Fibroblast of peridontal ligament (primary cell): ENCODE measurements at regions not wholly inside any gene's neighbourhood (a gene's known extent, or its start where the extent isn't known, plus 50 kb on each side); places are given as distances from the start of the nearest gene placed in this dataset.

Experiments
- DNase-seq: peaks from one replicate; pipeline ENCODE4 v3.0.0-alpha.2; 2010; ENCODE audit errors: extremely low read depth

GRCh38 chr3:18675197-18675596 lies 250.1 kb upstream of the SATB1 start:
- no peak for DNase-seq

- DNase-seq, result no peak
Measured at GRCh38 chr3:18672561-18672960, 247.4 kb upstream of the SATB1 start.

GRCh38 chr3:18670759-18671158 lies 245.6 kb upstream of the SATB1 start:
- no peak for DNase-seq

DNA sequence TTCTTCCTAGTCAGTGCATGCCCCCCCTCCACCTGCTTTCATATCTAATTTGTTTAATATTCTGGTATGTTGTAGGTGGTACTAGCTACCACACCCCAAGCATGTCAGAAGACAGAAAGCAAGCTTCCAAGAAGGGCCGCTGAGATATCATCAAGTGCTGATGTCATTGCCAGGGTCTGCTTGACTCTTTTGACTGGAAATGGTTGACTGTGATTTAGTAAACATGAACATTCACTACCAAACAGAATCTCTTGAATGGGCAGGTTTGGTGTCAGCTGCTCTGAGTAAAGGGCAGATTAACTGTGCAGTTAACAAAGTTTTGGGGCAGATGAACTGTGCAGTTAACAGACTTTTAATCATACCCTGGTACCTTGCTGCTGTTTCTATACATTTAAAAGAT lies 244.2 kb upstream of the SATB1 start:
- no peak for DNase-seq

- DNase-seq, result no peak
Measured at GRCh38 chr3:18667552-18667951, 242.4 kb upstream of the SATB1 start.

GRCh38 chr3:18666655-18667054 lies 241.5 kb upstream of the SATB1 start:
- no peak for DNase-seq

DNA sequence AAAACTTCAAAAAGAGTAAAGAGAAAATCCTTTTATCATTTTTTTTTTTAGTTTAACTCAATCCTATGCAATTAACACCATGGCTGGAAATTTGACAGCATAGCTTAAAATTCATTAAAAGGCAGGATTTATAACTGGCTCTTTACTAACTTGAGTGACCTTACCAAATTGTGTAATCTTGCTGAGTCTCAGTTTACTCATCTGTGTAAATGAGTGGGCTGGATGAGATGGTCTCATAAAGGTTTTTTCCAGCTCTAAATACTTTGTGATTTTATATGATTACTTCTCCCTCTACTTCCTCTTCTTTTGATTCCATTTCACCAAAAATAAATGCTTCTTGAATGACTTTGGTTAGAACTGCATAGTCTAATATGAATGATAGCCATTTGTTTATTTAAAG lies 234.9 kb upstream of the SATB1 start:
- DNase-seq, result no peak

DNA sequence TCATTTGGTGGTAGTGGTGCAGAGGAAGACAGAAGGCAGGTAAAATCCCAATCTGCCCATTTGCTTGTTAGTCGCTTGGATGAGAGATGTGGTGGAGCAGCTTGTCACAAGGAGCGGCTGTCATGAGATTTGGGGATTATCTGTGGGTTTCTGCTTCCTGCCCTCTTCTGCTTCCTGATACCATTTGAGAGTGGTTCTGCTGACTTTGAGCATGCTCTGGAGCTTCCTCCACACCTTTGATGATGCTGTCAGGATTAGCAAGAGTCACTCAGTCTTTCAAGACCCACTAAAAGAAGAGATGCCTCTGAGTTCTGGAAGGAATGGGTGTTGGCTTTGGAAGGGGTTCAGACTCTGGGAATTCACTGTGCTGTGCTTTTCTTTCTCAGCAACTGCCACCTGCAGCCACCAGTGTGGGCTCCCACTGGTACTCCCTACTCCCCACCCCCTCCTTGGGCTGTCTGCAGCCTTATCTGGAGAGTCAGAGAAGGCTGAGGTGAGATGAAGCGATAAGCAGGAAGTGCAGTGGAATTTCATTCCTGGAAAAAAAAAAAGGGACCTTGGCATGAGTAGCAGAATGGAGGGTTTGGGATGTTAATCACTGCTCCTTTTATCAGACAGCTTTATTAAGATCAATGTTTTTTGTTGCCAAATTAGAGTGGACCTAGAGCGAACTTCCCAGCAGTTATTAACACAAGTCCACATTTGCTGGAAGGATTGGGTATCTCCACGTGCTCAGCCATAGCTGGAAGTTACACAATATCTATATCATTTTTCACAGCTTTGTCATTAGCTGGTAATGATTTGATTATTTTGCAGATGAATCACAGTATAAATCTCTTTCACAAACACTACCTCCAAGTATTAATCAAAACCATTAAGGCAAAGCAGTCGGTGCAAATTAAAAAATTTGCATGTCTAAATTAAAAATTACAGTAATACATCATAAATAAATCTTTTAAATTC lies 233.0 kb upstream of the SATB1 start:
- DNase-seq, result no peak

GRCh38 chr3:18656866-18657265 lies 231.7 kb upstream of the SATB1 start:
- DNase-seq, result no peak

- no peak for DNase-seq
Measured at GRCh38 chr3:18656410-18656809, 231.3 kb upstream of the SATB1 start.

GRCh38 chr3:18655827-18656226 lies 230.7 kb upstream of the SATB1 start:
- no peak for DNase-seq

DNA sequence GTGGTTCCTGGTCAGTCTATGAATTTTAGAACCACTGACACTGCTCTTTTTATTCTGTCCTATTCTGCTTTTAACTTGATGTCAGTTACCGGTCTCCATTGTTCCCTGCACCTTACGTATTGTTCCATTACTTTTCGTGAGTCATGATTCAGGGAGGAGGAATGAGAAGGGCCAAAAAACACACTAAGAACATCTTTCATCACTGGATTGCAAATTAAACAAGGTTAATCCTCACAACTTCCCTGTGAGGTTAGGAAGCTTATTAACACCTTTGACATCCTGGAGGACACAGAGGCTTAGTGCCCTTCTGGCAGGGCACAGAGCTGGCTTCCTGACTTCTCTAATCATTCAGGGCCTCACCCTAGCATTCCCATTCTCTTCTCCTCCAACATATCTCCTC lies 227.6 kb upstream of the SATB1 start:
- DNase-seq, result no peak

- DNase-seq, result no peak
Measured at GRCh38 chr3:18650731-18651130, 225.6 kb upstream of the SATB1 start.

GRCh38 chr3:18649666-18650363 lies 224.7 kb upstream of the SATB1 start:
- no peak for DNase-seq

GRCh38 chr3:18648868-18649462 lies 223.8 kb upstream of the SATB1 start:
- no peak for DNase-seq

DNA sequence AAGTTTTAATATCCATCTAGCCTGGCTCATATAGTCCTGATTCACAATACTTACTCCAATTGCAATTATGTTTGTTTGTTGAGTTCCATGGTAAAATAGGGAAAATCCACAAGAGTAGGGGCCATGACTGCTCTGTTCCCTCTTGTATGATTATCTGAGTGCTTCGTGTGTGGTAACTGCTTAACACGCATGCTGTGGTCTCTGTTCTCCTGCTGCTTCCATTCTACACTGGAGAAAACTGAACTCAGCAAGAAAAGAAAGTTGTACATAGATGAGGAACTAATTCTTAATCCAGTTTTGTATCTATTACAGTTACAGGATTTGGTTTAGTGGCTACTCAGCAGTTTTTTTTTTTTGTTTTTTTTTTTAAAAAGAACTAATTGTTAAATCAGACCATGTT lies 223.0 kb upstream of the SATB1 start:
- DNase-seq, result no peak

GRCh38 chr3:18645619-18646018 lies 220.5 kb upstream of the SATB1 start:
- DNase-seq, result no peak

DNA sequence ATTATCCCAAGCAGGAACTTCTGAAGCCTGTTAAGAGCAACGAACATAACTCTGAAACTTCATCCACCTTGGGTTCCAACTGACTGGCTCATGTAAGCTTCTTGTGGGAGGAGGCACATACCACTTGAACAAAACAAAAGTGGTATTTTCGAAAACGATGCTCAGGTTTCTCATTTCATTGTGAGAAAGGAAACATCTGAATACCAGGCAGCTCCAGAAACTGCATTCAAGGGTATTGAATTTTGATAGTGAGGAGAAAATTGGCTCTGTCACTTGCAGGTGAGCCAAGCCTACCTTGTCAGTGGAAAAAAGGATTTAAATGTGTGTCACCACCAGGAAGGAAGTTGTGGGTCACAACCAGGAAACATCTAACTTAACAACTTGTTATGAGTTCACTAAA lies 218.1 kb upstream of the SATB1 start:
- DNase-seq, result no peak

GRCh38 chr3:18641916-18642315 lies 216.8 kb upstream of the SATB1 start:
- no peak for DNase-seq

DNA sequence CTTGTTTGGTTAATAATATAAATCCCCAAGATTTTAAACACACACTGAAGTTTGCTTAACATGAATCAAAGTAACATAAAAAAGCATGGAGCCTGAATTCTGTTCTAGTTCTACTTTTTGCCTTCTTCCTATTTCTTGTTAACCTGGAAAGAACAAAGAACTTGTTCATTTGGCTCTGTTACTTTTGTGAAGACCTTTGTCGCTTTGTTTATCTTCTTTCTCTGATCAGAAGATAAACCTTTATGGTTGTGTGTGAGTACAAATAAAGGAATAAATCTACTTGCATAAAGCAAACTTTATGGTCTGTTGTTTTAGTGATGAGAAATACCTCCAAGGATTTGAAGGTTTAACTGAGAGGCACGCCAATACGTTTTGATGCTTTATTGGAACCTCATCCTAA lies 210.1 kb upstream of the SATB1 start:
- no peak for DNase-seq

DNA sequence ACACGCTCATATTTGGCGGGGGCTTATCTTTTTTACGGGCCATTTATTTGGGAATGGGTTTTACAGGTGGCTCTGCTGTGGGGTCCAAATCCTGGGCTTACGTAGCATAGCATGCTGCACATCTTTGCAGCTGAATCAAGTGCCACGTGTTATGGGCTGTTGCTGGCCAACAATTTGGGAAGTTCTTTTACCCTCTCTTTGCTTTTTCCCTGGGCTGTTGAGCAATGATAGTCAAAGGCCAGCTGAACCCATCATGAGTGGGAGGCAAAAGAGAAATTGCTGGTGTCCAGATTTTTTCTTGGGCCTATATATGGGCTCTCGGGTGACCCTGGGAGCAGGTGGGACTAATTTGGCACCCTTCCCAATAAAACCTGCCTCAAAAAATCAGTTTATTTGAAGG lies 209.3 kb upstream of the SATB1 start:
- DNase-seq, result no peak

DNA sequence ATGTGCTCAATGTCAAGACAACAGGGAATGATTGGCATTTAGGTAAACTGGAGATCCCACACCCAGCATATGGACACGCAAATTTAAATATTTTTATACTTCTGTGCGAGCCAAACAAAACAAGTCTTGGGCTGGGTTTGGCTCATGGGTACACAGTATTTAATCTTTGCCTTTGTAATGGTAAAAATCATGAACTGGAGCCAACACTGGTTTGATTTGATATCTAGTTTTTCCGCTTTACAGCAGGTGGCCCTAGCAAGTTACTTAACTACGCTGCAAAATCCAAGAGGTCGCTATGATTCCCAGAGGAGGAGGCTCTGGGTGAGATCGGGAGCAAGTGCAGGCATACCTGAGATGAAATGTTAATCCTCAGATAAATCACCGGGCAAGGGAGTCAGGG lies 207.9 kb upstream of the SATB1 start:
- no peak for DNase-seq

- no peak for DNase-seq
Measured at GRCh38 chr3:18630295-18630694, 205.2 kb upstream of the SATB1 start.
